HUES64 (cell line): ENCODE measurements at regions not wholly inside any gene's neighbourhood (a gene's known extent, or its start where the extent isn't known, plus 50 kb on each side); places are given as distances from the start of the nearest gene placed in this dataset.

ENCODE experiments used
- H3K27ac ChIP-seq: 2 replicates; pipeline ENCODE4 v1.7.0; 2013; ENCODE audit warnings: low read depth, low read length, inconsistent platforms
- H3K27me3 ChIP-seq: 2 replicates; pipeline ENCODE4 v1.6.1; 2013; ENCODE audit warnings: mild to moderate bottlenecking, low read length; ENCODE audit not compliant: insufficient read depth
- H3K36me3 ChIP-seq: 2 replicates; pipeline ENCODE4 v1.6.1; 2013; ENCODE audit warnings: mild to moderate bottlenecking, low read length; ENCODE audit not compliant: insufficient read depth
- H3K4me1 ChIP-seq: 2 replicates; pipeline ENCODE4 v1.6.1; 2013; ENCODE audit warnings: mild to moderate bottlenecking, low read length, moderate library complexity; ENCODE audit not compliant: insufficient read depth
- H3K4me3 ChIP-seq: 2 replicates; pipeline ENCODE4 v1.5.1; 2013; ENCODE audit warnings: mild to moderate bottlenecking, low read length, moderate library complexity
- H3K9ac ChIP-seq: 2 replicates; pipeline ENCODE4 v1.6.1; 2013; ENCODE audit warnings: mild to moderate bottlenecking, low read depth, low read length
- H3K9me3 ChIP-seq: 2 replicates; pipeline ENCODE4 v1.6.1; 2013; ENCODE audit warnings: low read depth, low read length; ENCODE audit not compliant: insufficient read depth
- WGBS: fragments of 150-250, 120-280 bp; methylation state at CpG from one replicate; pipeline ENCODE4 v1.1.7; 2013; ENCODE audit warnings: missing lambda C conversion rate; 5-methylcytosine and 5-hydroxymethylcytosine counted together

DNA sequence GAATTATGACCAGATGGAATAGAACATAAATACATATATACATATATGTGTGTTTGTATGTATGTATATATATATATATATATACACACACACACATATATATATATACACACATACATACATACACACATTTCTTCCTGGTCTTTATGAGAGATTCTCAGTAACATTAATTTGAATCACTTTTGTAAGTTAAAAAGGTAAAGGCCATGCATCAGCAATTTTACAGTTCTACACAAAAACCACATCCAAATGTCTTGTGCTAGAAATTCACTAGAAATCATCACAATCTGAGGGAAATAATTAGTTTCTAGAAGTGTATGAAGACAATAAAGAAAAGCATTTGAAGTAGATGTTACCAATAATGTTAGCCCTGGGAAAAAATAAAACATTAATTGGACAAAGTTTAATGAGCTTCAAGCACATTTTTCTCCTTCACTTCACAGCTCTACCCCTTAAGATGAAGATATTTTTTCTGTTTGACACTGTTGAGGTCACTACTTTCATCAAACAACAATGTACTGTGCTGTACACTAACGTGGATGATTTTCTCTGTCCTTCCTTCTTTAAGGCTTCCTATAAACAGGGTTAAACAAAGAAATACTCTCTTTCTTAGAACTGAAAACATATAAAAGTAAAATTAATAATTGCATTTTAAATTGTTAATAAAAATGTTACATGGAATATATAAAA lies 189.2 kb upstream of the NR4A3 start:
- Histone ChIP-seq H3K9me3 (no peaks in the 10 kb centered on the region), H3K4me3 (no peak overlapping the region), H3K4me1 (no peaks in the 10 kb centered on the region), H3K9ac (no peak overlapping the region), H3K27me3 (no peaks in the 10 kb centered on the region), H3K36me3 (no peaks in the 10 kb centered on the region), H3K27ac (no peak overlapping the region)
- WGBS, result 100% methylated on average over 1 of the region's 1 CpG

DNA sequence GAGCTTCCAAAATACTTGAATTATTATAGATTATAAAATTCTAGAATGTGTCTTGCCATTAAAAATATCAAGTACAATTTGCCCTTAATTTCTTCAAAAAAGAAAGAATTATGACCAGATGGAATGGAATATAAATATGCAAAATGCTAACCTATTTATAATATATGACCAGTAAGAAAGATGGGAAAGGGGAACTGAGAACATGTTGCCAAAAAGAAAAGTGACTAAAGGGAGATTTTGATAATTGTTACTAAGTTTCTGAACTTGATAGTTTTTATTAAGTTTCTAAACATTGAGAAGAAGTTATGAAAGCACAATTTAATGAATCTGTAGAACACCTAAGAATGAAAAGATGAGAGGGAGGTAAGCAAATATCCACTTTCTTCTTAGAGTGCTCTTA lies 188.4 kb upstream of the NR4A3 start:
- Histone ChIP-seq H3K9ac (no peak overlapping the region), H3K36me3 (no peaks in the 10 kb centered on the region), H3K4me1 (no peaks in the 10 kb centered on the region), H3K27ac (no peak overlapping the region), H3K9me3 (no peaks in the 10 kb centered on the region), H3K27me3 (no peaks in the 10 kb centered on the region), H3K4me3 (no peak overlapping the region)

DNA sequence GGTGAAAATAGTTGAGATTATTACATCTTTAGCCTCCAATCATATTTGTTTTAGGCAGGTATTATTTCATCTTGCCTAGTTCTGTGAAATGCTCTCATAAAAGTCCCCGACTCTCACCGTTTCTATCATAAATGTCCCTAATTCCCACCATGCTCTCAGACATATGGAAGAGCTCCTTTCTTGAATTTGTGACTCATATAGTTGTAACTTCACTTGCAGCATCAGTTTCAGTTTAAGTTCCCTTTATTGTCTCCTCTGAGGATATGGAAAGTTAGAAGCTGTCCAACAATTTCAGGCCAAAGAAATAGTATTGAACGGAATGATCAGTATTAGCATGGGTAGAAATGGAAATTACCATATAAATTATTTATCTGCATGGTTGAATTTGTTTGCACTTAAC lies 187.5 kb upstream of the NR4A3 start:
- H3K27ac ChIP-seq, result no peak overlapping the region
- no peaks in the 10 kb centered on the region for H3K4me1 ChIP-seq
- H3K36me3 ChIP-seq, result no peaks in the 10 kb centered on the region
- 86% methylated on average over 3 of the region's 3 CpGs for WGBS
- H3K27me3 ChIP-seq, result no peaks in the 10 kb centered on the region
- H3K9me3 ChIP-seq, result no peaks in the 10 kb centered on the region
- H3K4me3 ChIP-seq, result no peak overlapping the region
- no peak overlapping the region for H3K9ac ChIP-seq

DNA sequence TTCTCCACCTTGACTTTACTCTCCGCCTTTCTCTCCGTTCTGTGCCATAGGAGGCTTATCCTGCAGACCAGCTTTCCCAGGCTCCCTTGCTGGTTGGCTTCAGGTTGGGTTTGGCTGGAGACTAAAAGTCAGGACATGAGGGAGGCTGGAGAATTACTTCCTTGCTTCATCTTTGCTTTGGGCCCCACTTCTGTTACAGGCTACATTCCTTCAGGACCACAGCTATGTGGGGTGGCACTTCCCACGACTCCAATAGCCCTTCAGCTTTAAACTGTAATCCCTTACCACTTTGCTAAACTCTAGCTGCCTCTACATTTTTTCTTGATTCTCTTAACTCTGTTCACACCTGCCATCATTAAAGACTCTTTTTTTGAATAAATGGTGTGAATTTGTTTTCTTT lies 186.7 kb upstream of the NR4A3 start:
- Histone ChIP-seq H3K9me3 (no peaks in the 10 kb centered on the region), H3K9ac (no peak overlapping the region), H3K27me3 (no peaks in the 10 kb centered on the region), H3K36me3 (no peaks in the 10 kb centered on the region), H3K4me1 (no peaks in the 10 kb centered on the region), H3K4me3 (no peak overlapping the region), H3K27ac (no peak overlapping the region)
- whole genome bisulfite sequencing, result 94% methylated on average over 3 of the region's 3 CpGs

DNA sequence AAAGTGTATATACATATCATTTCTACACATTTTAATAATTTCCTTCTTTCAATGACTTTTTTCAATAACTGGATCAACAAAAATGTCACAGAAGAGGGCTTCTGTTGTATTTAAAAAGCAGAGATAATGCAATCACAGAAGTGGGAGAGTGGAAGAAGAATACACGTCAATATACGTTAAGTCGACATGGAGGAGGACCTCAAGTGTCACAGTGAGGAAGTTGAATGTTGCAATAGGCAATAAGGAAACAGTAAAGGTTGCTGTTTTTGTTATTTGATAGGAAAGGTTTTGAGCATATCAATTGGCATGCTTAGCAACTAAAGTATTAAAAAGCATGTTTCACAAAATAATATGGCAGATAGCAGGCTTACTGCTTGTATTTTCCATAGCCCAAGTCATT lies 184.0 kb upstream of the NR4A3 start:
- Histone ChIP-seq H3K9me3 (0 out of 2 replicates have a peak, but pooled peaks cover 6% of the 10 kb centered on the region), H3K27ac (no peak overlapping the region), H3K27me3 (no peaks in the 10 kb centered on the region), H3K9ac (no peak overlapping the region), H3K36me3 (no peaks in the 10 kb centered on the region), H3K4me1 (no peaks in the 10 kb centered on the region), H3K4me3 (no peak overlapping the region)
- WGBS, result 93% methylated on average over 3 of the region's 3 CpGs

DNA sequence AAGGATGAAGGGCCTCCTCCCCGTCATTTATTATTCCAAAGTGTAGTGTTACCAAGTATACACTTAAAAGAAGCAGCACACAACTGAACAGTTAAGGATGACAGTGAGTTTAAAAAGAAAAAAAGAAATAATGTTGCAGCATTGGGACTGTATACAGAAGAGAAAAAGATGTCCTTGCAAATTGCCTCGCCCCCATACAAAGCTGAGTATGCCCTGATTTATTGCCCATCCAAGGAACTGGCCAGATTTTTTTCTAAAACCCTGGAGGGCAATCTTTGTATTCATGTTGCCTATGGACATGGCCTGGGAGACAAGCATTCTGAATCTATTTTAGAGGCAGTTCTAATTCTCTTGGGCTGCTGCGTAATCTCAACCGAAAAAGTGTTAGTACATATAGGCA lies 182.7 kb upstream of the NR4A3 start:
- 86% methylated on average over 4 of the region's 4 CpGs for WGBS
- H3K27ac ChIP-seq, result no peak overlapping the region
- H3K9me3 ChIP-seq, result 0 out of 2 replicates have a peak, but pooled peaks cover 6% of the 10 kb centered on the region
- no peak overlapping the region for H3K9ac ChIP-seq
- H3K36me3 ChIP-seq, result no peaks in the 10 kb centered on the region
- H3K4me1 ChIP-seq, result no peaks in the 10 kb centered on the region
- no peaks in the 10 kb centered on the region for H3K27me3 ChIP-seq
- no peak overlapping the region for H3K4me3 ChIP-seq

DNA sequence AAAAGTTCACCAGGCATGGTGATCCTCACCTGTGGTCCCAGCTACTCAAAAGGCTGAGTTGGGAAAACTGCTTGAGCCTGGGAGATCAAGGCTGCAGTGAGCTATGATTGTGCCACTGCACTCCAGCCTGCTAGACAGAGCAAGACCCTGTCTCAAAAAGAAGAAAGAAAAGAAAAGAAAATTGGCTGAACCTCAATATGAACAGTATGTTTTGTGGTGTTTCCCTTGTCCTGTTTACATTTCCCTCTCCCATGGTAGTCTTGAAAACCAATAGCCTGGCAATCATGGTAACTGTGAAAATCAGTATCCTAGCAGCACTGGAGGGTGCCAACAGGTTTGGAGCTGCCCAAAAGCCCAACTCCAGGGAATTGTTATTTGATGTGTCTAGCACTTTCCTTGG lies 174.1 kb upstream of the NR4A3 start:
- Histone ChIP-seq H3K9ac (no peak overlapping the region), H3K27me3 (no peaks in the 10 kb centered on the region), H3K4me3 (no peak overlapping the region), H3K4me1 (no peaks in the 10 kb centered on the region), H3K27ac (no peak overlapping the region), H3K36me3 (no peaks in the 10 kb centered on the region), H3K9me3 (no peaks in the 10 kb centered on the region)

DNA sequence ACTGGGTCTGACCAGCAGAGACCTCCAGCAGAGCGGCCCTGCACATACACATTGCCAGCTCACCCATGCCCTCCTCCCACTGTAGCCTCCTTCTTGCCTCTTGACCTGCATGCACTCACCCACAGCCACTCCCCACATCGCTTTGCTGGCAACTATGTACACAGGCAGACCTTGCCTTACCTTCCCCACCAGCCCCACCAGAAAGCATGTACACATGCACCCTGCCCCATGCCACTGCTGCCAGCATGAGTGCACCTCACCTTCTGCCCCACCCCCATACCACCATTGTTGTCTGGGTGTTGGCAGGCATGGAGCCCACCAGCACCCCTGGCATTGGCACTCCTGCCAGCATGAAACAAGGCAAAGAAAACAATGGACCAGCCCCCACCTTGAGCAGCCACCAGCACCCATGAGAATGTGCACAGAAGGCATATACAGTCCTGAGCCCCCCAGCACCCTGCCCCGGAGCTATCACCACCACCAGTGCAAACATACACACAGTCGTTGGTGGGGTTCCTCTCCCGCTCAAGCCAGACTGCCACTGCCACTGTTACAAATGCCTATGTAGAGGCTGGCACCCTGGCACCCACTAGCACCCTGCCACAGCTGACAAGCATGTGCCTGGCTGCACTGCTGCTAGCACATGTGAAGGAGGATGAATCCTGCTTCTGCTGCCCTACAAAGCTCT lies 171.4 kb upstream of the NR4A3 start:
- WGBS, result 95% methylated on average over 5 of the region's 5 CpGs
- no peaks in the 10 kb centered on the region for H3K4me1 ChIP-seq
- 0 out of 2 replicates have a peak, but pooled peaks cover 2% of the 10 kb centered on the region for H3K9me3 ChIP-seq
- H3K4me3 ChIP-seq, result no peak overlapping the region
- H3K36me3 ChIP-seq, result no peaks in the 10 kb centered on the region
- H3K27me3 ChIP-seq, result no peaks in the 10 kb centered on the region
- no peak overlapping the region for H3K9ac ChIP-seq
- H3K27ac ChIP-seq, result no peak overlapping the region

DNA sequence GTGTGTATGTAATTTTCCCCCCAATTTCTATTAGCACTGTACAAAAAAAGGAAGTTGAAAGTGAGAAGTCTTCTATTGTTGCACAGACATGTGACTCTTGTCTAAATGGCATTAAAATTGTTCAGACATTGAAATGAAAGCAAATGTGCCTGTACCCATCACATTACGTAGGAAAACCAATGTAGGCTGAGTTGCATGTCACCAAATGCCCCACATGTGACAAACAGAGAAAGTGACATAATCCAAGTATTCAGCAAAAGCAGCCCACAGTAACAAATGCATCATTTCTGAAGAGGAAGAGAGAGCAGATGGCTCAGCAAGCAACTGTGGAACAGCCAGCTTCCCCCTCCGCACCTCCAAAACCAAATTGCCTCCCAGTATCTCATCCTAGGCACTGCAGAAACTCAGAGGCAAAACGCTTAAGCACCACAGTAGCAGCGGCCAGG lies 161.5 kb upstream of the NR4A3 start:
- no peaks in the 10 kb centered on the region for H3K36me3 ChIP-seq
- no peaks in the 10 kb centered on the region for H3K9me3 ChIP-seq
- H3K27ac ChIP-seq, result no peak overlapping the region
- H3K27me3 ChIP-seq, result no peaks in the 10 kb centered on the region
- no peak overlapping the region for H3K9ac ChIP-seq
- 95% methylated on average over 4 of the region's 4 CpGs for WGBS
- no peak overlapping the region for H3K4me3 ChIP-seq
- no peaks in the 10 kb centered on the region for H3K4me1 ChIP-seq

DNA sequence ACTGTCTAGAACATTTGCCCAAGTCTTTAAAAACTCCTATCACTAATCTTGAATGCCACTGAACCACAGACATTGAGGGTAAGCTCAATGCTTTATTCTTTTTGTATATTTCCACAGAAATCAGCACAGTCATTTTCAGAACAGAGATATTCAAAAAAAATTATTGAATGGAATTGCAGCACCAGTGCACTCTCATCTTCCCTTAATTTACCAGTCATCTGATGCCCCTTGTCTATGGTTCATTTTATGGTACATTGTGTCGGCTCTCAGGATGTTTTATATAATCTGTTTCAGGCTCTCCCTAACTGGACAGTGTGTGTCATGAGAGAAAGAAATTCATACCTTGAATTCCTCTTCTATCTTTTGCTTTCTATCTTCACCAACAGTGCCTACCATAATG lies 158.4 kb upstream of the NR4A3 start:
- WGBS, result no CpG with 5 or more reads among the region's 1 CpG
- Histone ChIP-seq H3K27me3 (no peaks in the 10 kb centered on the region), H3K4me3 (no peak overlapping the region), H3K36me3 (no peaks in the 10 kb centered on the region), H3K4me1 (no peaks in the 10 kb centered on the region), H3K9ac (no peak overlapping the region), H3K9me3 (no peaks in the 10 kb centered on the region), H3K27ac (no peak overlapping the region)

DNA sequence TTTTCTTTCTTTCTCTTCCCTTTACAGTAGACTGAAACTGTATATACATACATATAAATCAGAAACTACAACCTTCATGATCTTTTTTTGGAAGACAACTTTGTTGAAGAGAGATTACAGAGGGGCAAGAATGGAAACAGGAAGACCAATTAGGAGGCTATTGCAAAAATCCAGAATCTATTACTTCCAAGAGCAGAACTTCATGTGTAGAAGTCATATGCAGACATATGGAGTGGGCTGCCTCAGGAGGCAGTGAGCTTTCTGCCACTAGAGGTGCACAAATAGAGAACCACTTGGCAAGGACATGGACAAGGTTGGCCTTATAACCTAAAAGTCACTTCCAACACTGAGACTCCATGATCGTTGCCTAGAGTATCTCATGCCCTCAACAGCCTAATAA lies 157.8 kb upstream of the NR4A3 start:
- Histone ChIP-seq H3K4me3 (no peak overlapping the region), H3K4me1 (no peaks in the 10 kb centered on the region), H3K9ac (no peak overlapping the region), H3K9me3 (no peaks in the 10 kb centered on the region), H3K27me3 (no peaks in the 10 kb centered on the region), H3K27ac (no peak overlapping the region), H3K36me3 (no peaks in the 10 kb centered on the region)
- 90% methylated on average over 1 of the region's 1 CpG for WGBS

DNA sequence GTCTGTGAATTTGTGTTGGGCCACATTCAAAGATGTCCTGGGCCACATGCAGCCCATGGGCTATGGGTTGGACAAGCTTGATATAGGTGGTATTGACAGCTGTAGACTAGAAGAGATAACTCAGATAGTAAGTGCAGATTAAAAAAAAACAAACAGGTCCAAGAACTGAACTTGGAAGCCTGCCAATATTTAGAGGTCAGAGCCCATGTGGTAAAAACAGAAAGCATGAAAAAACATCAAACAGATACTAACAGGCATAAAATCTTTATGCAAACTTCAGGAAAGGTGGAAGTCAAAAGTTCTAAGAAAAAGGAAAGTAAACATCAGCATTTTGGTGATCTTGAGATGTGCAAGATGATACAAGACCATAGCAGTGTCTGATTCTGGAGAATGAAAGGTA lies 155.1 kb upstream of the NR4A3 start:
- Histone ChIP-seq H3K27ac (no peak overlapping the region), H3K4me3 (no peak overlapping the region), H3K9ac (no peak overlapping the region), H3K9me3 (no peaks in the 10 kb centered on the region), H3K27me3 (no peaks in the 10 kb centered on the region), H3K4me1 (no peaks in the 10 kb centered on the region), H3K36me3 (no peaks in the 10 kb centered on the region)
